ENCODE measurements at regions not wholly inside any gene's neighbourhood (a gene's known extent, or its start where the extent isn't known, plus 50 kb on each side); places are given as distances from the start of the nearest gene placed in this dataset.

DNA sequence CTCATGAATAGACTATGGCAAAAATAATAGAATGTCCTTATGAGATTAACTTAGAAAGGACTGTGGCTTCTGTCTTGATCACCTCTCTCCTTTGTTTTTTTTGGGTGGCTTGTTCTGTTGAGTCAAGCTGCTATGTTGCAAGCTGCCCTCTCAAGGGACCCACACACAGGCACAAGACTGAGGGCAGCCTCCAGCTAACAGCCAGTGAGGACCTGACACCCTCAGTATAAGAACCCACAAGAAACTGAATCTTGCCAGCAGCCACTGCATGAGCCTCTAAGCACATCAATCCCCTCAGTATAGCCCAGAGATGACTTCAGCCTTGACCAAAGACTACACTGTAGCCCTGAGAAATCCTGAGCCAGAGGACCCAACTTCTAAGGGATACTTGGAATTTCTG lies 361.1 kb downstream of the MCTP2 start:
- H3K27ac ChIP-seq = no peak overlapping the region
- H3K4me3 ChIP-seq = no peak overlapping the region
- H3K9me3 ChIP-seq (ENCODE audit: low read depth) = no peaks in the 10 kb centered on the region
- no peak overlapping the region for H2AFZ ChIP-seq
- no peaks in the 10 kb centered on the region for H3K27me3 ChIP-seq (replicated peaks; ENCODE audit: insufficient read depth)
- no peak for DNase-seq
- no peaks in the 10 kb centered on the region for H3K36me3 ChIP-seq (ENCODE audit: low read depth)
- TF ChIP-seq EZH2 (IDR thresholded peaks at IDR 0.05; ENCODE audit: insufficient read depth, poor library complexity, severe bottlenecking) (no peak), EZH2phosphoT487 (IDR thresholded peaks at IDR 0.05; ENCODE audit: insufficient read depth, low read depth) (no peak)
- H3K4me1 ChIP-seq (ENCODE audit: insufficient read depth) = no peaks in the 10 kb centered on the region
- H3K9ac ChIP-seq = no peak overlapping the region
- no peaks in the 10 kb centered on the region for H3K79me2 ChIP-seq (ENCODE audit: insufficient read depth)
- in situ Hi-C loops (cut with MboI) = no loop called here
- no peaks in the 10 kb centered on the region for H3K9me2 ChIP-seq (ENCODE audit: insufficient read depth)
- no peaks in the 10 kb centered on the region for H4K20me1 ChIP-seq (ENCODE audit: insufficient read depth)
- H3F3A ChIP-seq (ENCODE audit: insufficient read depth) = no peaks in the 10 kb centered on the region
- no peak overlapping the region for H3K4me2 ChIP-seq (ENCODE audit: unreplicated experiment)

GRCh38 chr15:94596707-94597106 lies 365.3 kb downstream of the MCTP2 start:
- in situ Hi-C loops (cut with MboI) = no loop called here
- Histone ChIP-seq H2AFZ (no peak overlapping the region), H3K4me1 (ENCODE audit: insufficient read depth) (no peaks in the 10 kb centered on the region), H3K27ac (no peak overlapping the region), H3K9me2 (ENCODE audit: insufficient read depth) (no peaks in the 10 kb centered on the region), H3F3A (ENCODE audit: insufficient read depth) (no peaks in the 10 kb centered on the region), H3K9me3 (ENCODE audit: low read depth) (no peaks in the 10 kb centered on the region), H3K9ac (no peak overlapping the region), H3K36me3 (ENCODE audit: low read depth) (no peaks in the 10 kb centered on the region), H4K20me1 (ENCODE audit: insufficient read depth) (no peaks in the 10 kb centered on the region), H3K4me3 (no peak overlapping the region), H3K27me3 (replicated peaks; ENCODE audit: insufficient read depth) (no peaks in the 10 kb centered on the region), H3K4me2 (ENCODE audit: unreplicated experiment) (no peak overlapping the region), H3K79me2 (ENCODE audit: insufficient read depth) (no peaks in the 10 kb centered on the region)
- 0 to 2% methylated on average over 1 of the region's 1 CpG for WGBS, 2 experiments (ENCODE audit: low coverage in 1 of 2, low lambda C conversion rate in 2 of 2, missing lambda C conversion rate in 2 of 2)
- TF ChIP-seq EZH2 (IDR thresholded peaks at IDR 0.05; ENCODE audit: insufficient read depth, poor library complexity, severe bottlenecking) (no peak), EZH2phosphoT487 (IDR thresholded peaks at IDR 0.05; ENCODE audit: insufficient read depth, low read depth) (no peak)
- DNase-seq = no peak

DNA sequence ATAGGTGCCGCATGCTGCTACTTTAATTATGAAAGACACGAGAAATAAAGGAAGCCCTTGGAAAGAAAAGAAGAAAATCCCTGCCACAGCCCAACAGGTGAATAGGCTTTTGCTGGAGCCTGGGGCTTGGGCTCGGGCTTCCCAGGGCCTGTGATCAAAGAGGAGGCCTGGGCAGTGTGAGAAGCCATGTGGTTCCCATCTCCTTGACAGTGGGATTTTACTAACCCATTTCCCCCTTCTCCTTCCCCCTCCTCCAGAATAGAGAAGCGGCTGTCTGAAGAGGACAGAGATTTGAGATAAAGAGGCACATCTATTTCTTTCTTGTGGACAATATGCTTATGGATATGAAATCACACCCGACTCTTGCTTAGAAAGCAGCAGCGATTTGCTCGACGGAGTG lies 369.1 kb downstream of the MCTP2 start:
- no peaks in the 10 kb centered on the region for H3K9me3 ChIP-seq (ENCODE audit: low read depth)
- H3K36me3 ChIP-seq (ENCODE audit: low read depth) = no peaks in the 10 kb centered on the region
- no peaks in the 10 kb centered on the region for H3K4me1 ChIP-seq (ENCODE audit: insufficient read depth)
- no peaks in the 10 kb centered on the region for H4K20me1 ChIP-seq (ENCODE audit: insufficient read depth)
- no peaks in the 10 kb centered on the region for H3K9me2 ChIP-seq (ENCODE audit: insufficient read depth)
- H3K79me2 ChIP-seq (ENCODE audit: insufficient read depth) = no peaks in the 10 kb centered on the region
- H3K4me3 ChIP-seq = no peak overlapping the region
- H2AFZ ChIP-seq = no peak overlapping the region
- 10 to 11% methylated on average over 8 of the region's 8 CpGs for WGBS, 2 experiments (ENCODE audit: low coverage in 1 of 2, low lambda C conversion rate in 2 of 2, missing lambda C conversion rate in 2 of 2)
- H3K27me3 ChIP-seq (replicated peaks; ENCODE audit: insufficient read depth) = no peaks in the 10 kb centered on the region
- no peak overlapping the region for H3K4me2 ChIP-seq (ENCODE audit: unreplicated experiment)
- H3K27ac ChIP-seq = no peak overlapping the region
- TF ChIP-seq EZH2phosphoT487 (IDR thresholded peaks at IDR 0.05; ENCODE audit: insufficient read depth, low read depth) (no peak), EZH2 (IDR thresholded peaks at IDR 0.05; ENCODE audit: insufficient read depth, poor library complexity, severe bottlenecking) (no peak)
- H3K9ac ChIP-seq = no peak overlapping the region
- DNase-seq = no peak
- in situ Hi-C loops (cut with MboI) = no loop called here
- H3F3A ChIP-seq (ENCODE audit: insufficient read depth) = no peaks in the 10 kb centered on the region

DNA sequence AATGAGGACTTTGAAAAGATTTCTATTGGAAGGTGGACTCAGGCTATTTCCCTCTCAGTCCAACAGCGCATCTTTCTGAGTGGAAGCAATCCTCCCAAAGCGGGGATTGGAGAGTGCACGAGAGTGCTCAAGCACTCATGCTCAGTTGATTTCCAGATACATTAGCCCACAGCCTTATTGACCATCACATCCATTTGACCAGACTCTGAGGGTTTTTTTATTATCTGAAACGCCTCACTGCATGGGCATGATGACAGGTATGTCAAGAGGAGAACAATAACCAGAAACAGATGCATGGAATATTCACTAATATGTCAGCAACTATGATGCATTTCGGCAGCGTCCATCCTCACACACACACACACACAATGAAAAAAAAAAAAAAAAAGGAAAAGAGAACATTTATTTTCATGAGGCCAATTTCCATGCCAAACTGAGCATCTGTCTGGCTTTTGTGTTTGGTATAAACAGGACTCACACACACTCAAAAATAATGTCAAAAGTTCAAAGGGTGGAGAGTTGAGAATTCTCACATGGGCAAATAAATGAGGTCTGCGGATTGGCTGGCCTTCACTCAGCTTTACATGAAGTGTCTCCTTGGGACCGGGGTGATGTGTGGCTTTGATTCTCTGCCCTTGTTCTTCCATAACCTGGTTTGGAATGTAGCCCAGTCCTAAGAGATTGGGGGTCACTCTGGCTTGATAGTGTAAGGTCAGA lies 371.6 kb downstream of the MCTP2 start:
- in situ Hi-C loops (cut with MboI) = no loop called here
- no peak for DNase-seq
- H3K27me3 ChIP-seq (replicated peaks; ENCODE audit: insufficient read depth) = no peaks in the 10 kb centered on the region
- no peak overlapping the region for H2AFZ ChIP-seq
- no peaks in the 10 kb centered on the region for H3K9me2 ChIP-seq (ENCODE audit: insufficient read depth)
- no peak overlapping the region for H3K4me3 ChIP-seq
- H3K9ac ChIP-seq = no peak overlapping the region
- H3K36me3 ChIP-seq (ENCODE audit: low read depth) = no peaks in the 10 kb centered on the region
- H3K4me2 ChIP-seq (ENCODE audit: unreplicated experiment) = no peak overlapping the region
- H4K20me1 ChIP-seq (ENCODE audit: insufficient read depth) = no peaks in the 10 kb centered on the region
- no peaks in the 10 kb centered on the region for H3K4me1 ChIP-seq (ENCODE audit: insufficient read depth)
- H3F3A ChIP-seq (ENCODE audit: insufficient read depth) = no peaks in the 10 kb centered on the region
- H3K9me3 ChIP-seq (ENCODE audit: low read depth) = no peaks in the 10 kb centered on the region
- 4 to 7% methylated on average over 8 of the region's 8 CpGs for WGBS, 2 experiments (ENCODE audit: low coverage in 1 of 2, low lambda C conversion rate in 2 of 2, missing lambda C conversion rate in 2 of 2)
- H3K27ac ChIP-seq = no peak overlapping the region
- no peaks in the 10 kb centered on the region for H3K79me2 ChIP-seq (ENCODE audit: insufficient read depth)
- TF ChIP-seq EZH2phosphoT487 (IDR thresholded peaks at IDR 0.05; ENCODE audit: insufficient read depth, low read depth) (no peak), EZH2 (IDR thresholded peaks at IDR 0.05; ENCODE audit: insufficient read depth, poor library complexity, severe bottlenecking) (no peak)

DNA sequence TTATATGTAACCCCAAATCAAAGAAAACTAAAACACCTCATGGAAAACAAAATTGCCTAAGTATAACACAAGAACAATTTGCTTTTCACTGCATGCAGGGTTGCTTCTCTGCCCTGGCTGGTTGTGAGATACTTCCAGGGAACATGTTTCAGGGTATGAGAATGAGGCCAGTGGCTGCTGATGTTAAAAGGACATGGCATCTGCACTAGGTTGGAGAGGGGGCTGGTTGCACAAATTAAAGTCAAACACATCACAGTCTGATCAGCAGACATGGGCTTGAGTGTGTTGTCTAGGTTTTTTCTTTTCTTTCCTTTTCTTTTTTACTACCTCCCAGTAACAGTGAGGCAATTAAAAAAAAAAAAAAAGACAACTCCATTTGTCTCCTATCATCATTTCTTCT lies 374.9 kb downstream of the MCTP2 start:
- Histone ChIP-seq H4K20me1 (ENCODE audit: insufficient read depth) (no peaks in the 10 kb centered on the region), H3F3A (ENCODE audit: insufficient read depth) (no peaks in the 10 kb centered on the region), H3K27me3 (replicated peaks; ENCODE audit: insufficient read depth) (no peaks in the 10 kb centered on the region), H3K9me2 (ENCODE audit: insufficient read depth) (no peaks in the 10 kb centered on the region), H3K4me1 (ENCODE audit: insufficient read depth) (no peaks in the 10 kb centered on the region), H3K27ac (no peak overlapping the region), H3K4me2 (ENCODE audit: unreplicated experiment) (no peak overlapping the region), H3K9ac (no peak overlapping the region), H2AFZ (no peak overlapping the region), H3K79me2 (ENCODE audit: insufficient read depth) (no peaks in the 10 kb centered on the region), H3K9me3 (ENCODE audit: low read depth) (no peaks in the 10 kb centered on the region), H3K36me3 (ENCODE audit: low read depth) (no peaks in the 10 kb centered on the region), H3K4me3 (no peak overlapping the region)
- in situ Hi-C loops (cut with MboI) = no loop called here
- DNase-seq = no peak
- TF ChIP-seq EZH2phosphoT487 (IDR thresholded peaks at IDR 0.05; ENCODE audit: insufficient read depth, low read depth) (no peak), EZH2 (IDR thresholded peaks at IDR 0.05; ENCODE audit: insufficient read depth, poor library complexity, severe bottlenecking) (no peak)

Measured in GM23248 (cell line).